ENCODE measurements at regions not wholly inside any gene's neighbourhood (a gene's known extent, or its start where the extent isn't known, plus 50 kb on each side); places are given as distances from the start of the nearest gene placed in this dataset.

- H2AFZ ChIP-seq (ENCODE audit: low read depth, low read length), result no peak overlapping the region
- H3K27me3 ChIP-seq (ENCODE audit: insufficient read depth, low read depth, low read length), result no peaks in the 10 kb centered on the region
- no peaks in the 10 kb centered on the region for H3K9me2 ChIP-seq (ENCODE audit: insufficient read depth, low read length)
- H3F3A ChIP-seq (ENCODE audit: insufficient read depth, low read length, poor library complexity, severe bottlenecking), result no peaks in the 10 kb centered on the region
- H3K4me2 ChIP-seq (ENCODE audit: low read length), result no peak overlapping the region
- no peak overlapping the region for H3K9ac ChIP-seq (ENCODE audit: low read length)
- H3K79me2 ChIP-seq (replicated peaks; ENCODE audit: insufficient read depth, low read length), result no peaks in the 10 kb centered on the region
- TF ChIP-seq CTCF (IDR thresholded peaks at IDR 0.05; ENCODE audit: poor library complexity, severe bottlenecking) (no peak), MXI1 (conservative IDR thresholded peaks at IDR 0.05; ENCODE audit: poor library complexity, severe bottlenecking) (no peak), TAF1 (IDR thresholded peaks at IDR 0.05; ENCODE audit: low read depth) (no peak), SMC3 (conservative IDR thresholded peaks at IDR 0.05; ENCODE audit: poor library complexity) (no peak), EZH2 (IDR thresholded peaks at IDR 0.05; ENCODE audit: borderline replicate concordance, insufficient read depth, low read length, poor library complexity, severe bottlenecking) (no peak), RAD21 (conservative IDR thresholded peaks at IDR 0.05) (no peak), EP300 (conservative IDR thresholded peaks at IDR 0.05; ENCODE audit: poor library complexity, severe bottlenecking) (no peak), POLR2AphosphoS5 (IDR thresholded peaks at IDR 0.05) (no peak)
- no peaks in the 10 kb centered on the region for H4K20me1 ChIP-seq (ENCODE audit: insufficient read depth)
- H3K9me3 ChIP-seq (ENCODE audit: low read length), result no peaks in the 10 kb centered on the region
- H3K36me3 ChIP-seq (ENCODE audit: insufficient read depth, low read length), result no peaks in the 10 kb centered on the region
- H3K27ac ChIP-seq (ENCODE audit: low read length), result no peak overlapping the region
- no peak overlapping the region for H3K4me3 ChIP-seq (ENCODE audit: low read length)
Measured at GRCh38 chr15:91737151-91737818, 116.2 kb upstream of the SLCO3A1 start.

GRCh38 chr15:91741986-91742385 lies 111.5 kb upstream of the SLCO3A1 start:
- Histone ChIP-seq H3K79me2 (replicated peaks; ENCODE audit: insufficient read depth, low read length) (no peaks in the 10 kb centered on the region), H2AFZ (ENCODE audit: low read depth, low read length) (no peak overlapping the region)

More at GRCh38 chr15:91741986-91742385, 111.5 kb upstream of the SLCO3A1 start:
- TF ChIP-seq RAD21 (conservative IDR thresholded peaks at IDR 0.05) (no peak), POLR2AphosphoS5 (IDR thresholded peaks at IDR 0.05) (no peak), CTCF (IDR thresholded peaks at IDR 0.05; ENCODE audit: poor library complexity, severe bottlenecking) (no peak), EP300 (conservative IDR thresholded peaks at IDR 0.05; ENCODE audit: poor library complexity, severe bottlenecking) (no peak), EZH2 (IDR thresholded peaks at IDR 0.05; ENCODE audit: borderline replicate concordance, insufficient read depth, low read length, poor library complexity, severe bottlenecking) (no peak), REST (IDR thresholded peaks at IDR 0.05; ENCODE audit: borderline replicate concordance) (no peak), MXI1 (conservative IDR thresholded peaks at IDR 0.05; ENCODE audit: poor library complexity, severe bottlenecking) (no peak), SMC3 (conservative IDR thresholded peaks at IDR 0.05; ENCODE audit: poor library complexity) (no peak), TAF1 (IDR thresholded peaks at IDR 0.05; ENCODE audit: low read depth) (no peak)
- Histone ChIP-seq H3K27me3 (ENCODE audit: insufficient read depth, low read depth, low read length) (no peaks in the 10 kb centered on the region), H3K9ac (ENCODE audit: low read length) (no peak overlapping the region), H3K4me3 (ENCODE audit: low read length) (no peak overlapping the region), H4K20me1 (ENCODE audit: insufficient read depth) (no peaks in the 10 kb centered on the region), H3K27ac (ENCODE audit: low read length) (no peak overlapping the region), H3K9me3 (ENCODE audit: low read length) (no peaks in the 10 kb centered on the region), H3K36me3 (ENCODE audit: insufficient read depth, low read length) (no peaks in the 10 kb centered on the region), H3K4me2 (ENCODE audit: low read length) (no peak overlapping the region), H3K9me2 (ENCODE audit: insufficient read depth, low read length) (no peaks in the 10 kb centered on the region), H3F3A (ENCODE audit: insufficient read depth, low read length, poor library complexity, severe bottlenecking) (no peaks in the 10 kb centered on the region)
